H9 (cell line): ENCODE measurements at regions not wholly inside any gene's neighbourhood (a gene's known extent, or its start where the extent isn't known, plus 50 kb on each side); places are given as distances from the start of the nearest gene placed in this dataset.

Experiments used
- DNase-seq: peaks from one replicate; pipeline ENCODE4 v3.0.0-alpha.2; 2017
- H2AFZ ChIP-seq: one replicate; pipeline ENCODE4 v1.6.1; 2013; ENCODE audit warnings: mild to moderate bottlenecking, low read length, control low read depth, moderate library complexity
- H2AK5ac ChIP-seq: 2 replicates; pipeline ENCODE4 v1.6.1; 2013; ENCODE audit warnings: low read length, control low read depth, mixed read lengths; ENCODE audit not compliant: insufficient read length
- H2BK120ac ChIP-seq: one replicate; pipeline ENCODE4 v1.6.1; 2013; ENCODE audit warnings: low read depth, mild to moderate bottlenecking, low read length, control low read depth, inconsistent platforms; ENCODE audit not compliant: poor library complexity, severe bottlenecking
- H2BK12ac ChIP-seq: 2 replicates; pipeline ENCODE4 v1.6.1; 2013; ENCODE audit warnings: low read length, control low read depth, mixed read lengths, low read depth; ENCODE audit not compliant: insufficient read length
- H2BK15ac ChIP-seq: 2 replicates; pipeline ENCODE4 v1.6.1; 2013; ENCODE audit warnings: low read depth, low read length, control low read depth
- H2BK20ac ChIP-seq: one replicate; pipeline ENCODE4 v1.6.1; 2013; ENCODE audit warnings: low read depth, mild to moderate bottlenecking, low read length, control low read depth, inconsistent platforms; ENCODE audit not compliant: poor library complexity, severe bottlenecking
- H2BK5ac ChIP-seq: 2 replicates; pipeline ENCODE4 v1.6.1; 2013; ENCODE audit warnings: low read length, control low read depth, mixed read lengths; ENCODE audit not compliant: insufficient read length
- H3K14ac ChIP-seq: 2 replicates; pipeline ENCODE4 v1.6.1; 2013; ENCODE audit warnings: low read length, control low read depth; ENCODE audit not compliant: insufficient read depth
- H3K18ac ChIP-seq: 2 replicates; pipeline ENCODE4 v1.6.1; 2013; ENCODE audit warnings: low read depth, mild to moderate bottlenecking, mixed read lengths, low read length, control low read depth; ENCODE audit not compliant: insufficient read length
- H3K23ac ChIP-seq: 2 replicates; pipeline ENCODE4 v1.6.1; 2013; ENCODE audit warnings: low read length, control low read depth, mixed read lengths, low read depth; ENCODE audit not compliant: insufficient read length
- H3K23me2 ChIP-seq: 2 replicates; pipeline ENCODE4 v1.6.1; 2013; ENCODE audit warnings: low read depth, mild to moderate bottlenecking, mixed read lengths, low read length, control low read depth; ENCODE audit not compliant: insufficient read length, poor library complexity, severe bottlenecking
- H3K27ac ChIP-seq: 2 replicates; pipeline ENCODE4 v1.5.1; 2013; ENCODE audit warnings: low read length, control low read depth, mixed read lengths, low read depth; ENCODE audit not compliant: insufficient read length
- H3K27me3 ChIP-seq: 2 replicates; pipeline ENCODE4 v1.6.1; 2013; ENCODE audit warnings: low read length, control low read depth, inconsistent platforms; ENCODE audit not compliant: insufficient read depth
- H3K4ac ChIP-seq: 2 replicates; pipeline ENCODE4 v1.6.1; 2013; ENCODE audit warnings: low read depth, mild to moderate bottlenecking, control low read depth, inconsistent platforms, low read length, moderate library complexity
- H3K4me1 ChIP-seq: 2 replicates; pipeline ENCODE4 v1.6.1; 2013; ENCODE audit warnings: low read length, control low read depth, inconsistent platforms; ENCODE audit not compliant: insufficient read depth
- H3K4me2 ChIP-seq: 2 replicates; pipeline ENCODE4 v1.6.1; 2013; ENCODE audit warnings: low read length, control low read depth, mixed read lengths; ENCODE audit not compliant: insufficient read length, insufficient read depth
- H3K56ac ChIP-seq: 2 replicates; pipeline ENCODE4 v1.6.1; 2013; ENCODE audit warnings: low read depth, mild to moderate bottlenecking, mixed read lengths, low read length, control low read depth; ENCODE audit not compliant: insufficient read length
- H3K79me1 ChIP-seq: 2 replicates; pipeline ENCODE4 v1.6.1; 2013; ENCODE audit warnings: low read depth, mild to moderate bottlenecking, moderate library complexity, low read length, control low read depth, inconsistent platforms; ENCODE audit not compliant: insufficient read depth, poor library complexity, severe bottlenecking
- H3K79me2 ChIP-seq: 2 replicates; pipeline ENCODE4 v1.6.1; 2013; ENCODE audit warnings: low read length, control low read depth, inconsistent platforms; ENCODE audit not compliant: insufficient read depth
- H3K9ac ChIP-seq: 2 replicates; pipeline ENCODE4 v1.6.1; 2013; ENCODE audit warnings: low read length, control low read depth, mixed read lengths; ENCODE audit not compliant: insufficient read length; ENCODE audit errors: extremely low read depth
- H3K9me3 ChIP-seq: one replicate; pipeline ENCODE4 v1.6.1; 2013; ENCODE audit warnings: low read depth, low read length, inconsistent platforms; ENCODE audit not compliant: control insufficient read depth
- H3T11ph ChIP-seq: one replicate; pipeline ENCODE4 v1.6.1; 2013; ENCODE audit warnings: mild to moderate bottlenecking, low read length, control low read depth, inconsistent platforms
- H4K20me1 ChIP-seq: one replicate; pipeline ENCODE4 v1.6.1; 2013; ENCODE audit not compliant: control insufficient read depth, insufficient read length, insufficient read depth
- H4K5ac ChIP-seq: 2 replicates; pipeline ENCODE4 v1.6.1; 2013; ENCODE audit warnings: low read depth, mild to moderate bottlenecking, mixed read lengths, low read length, control low read depth; ENCODE audit not compliant: insufficient read length
- H4K8ac ChIP-seq: replicated peaks from 2 replicates; pipeline ENCODE4 v1.6.1; 2013; ENCODE audit warnings: low read length, control low read depth, mixed read lengths, low read depth; ENCODE audit not compliant: insufficient read length
- H4K91ac ChIP-seq: 2 replicates; pipeline ENCODE4 v1.6.1; 2013; ENCODE audit warnings: low read depth, mild to moderate bottlenecking, moderate library complexity, mixed read lengths, low read length, control low read depth; ENCODE audit not compliant: insufficient read length
- H3K27ac Mint-ChIP-seq, 3 experiments: 2 replicates in 2 of 3; 3 replicates in 1 of 3; pipeline ENCODE4 v1.8.0; 2020 to 2021; ENCODE audit warnings: mixed read lengths in 3 of 3, mild to moderate bottlenecking in 1 of 3, moderate library complexity in 1 of 3
- H3K27me3 Mint-ChIP-seq: 2 replicates; pipeline ENCODE4 v1.8.0; 2021; ENCODE audit warnings: low read depth, mild to moderate bottlenecking, moderate library complexity, mixed read lengths
- H3K36me3 Mint-ChIP-seq, 3 experiments: 2 replicates in 2 of 3; 3 replicates in 1 of 3; pipeline ENCODE4 v1.8.0; 2020 to 2021; ENCODE audit warnings: low read depth in 3 of 3, mixed read lengths in 3 of 3; ENCODE audit not compliant: insufficient read depth in 1 of 3
- H3K4me1 Mint-ChIP-seq, 2 experiments: 2 replicates each; pipeline ENCODE4 v1.8.0; 2020; ENCODE audit warnings: mixed read lengths in 2 of 2
- H3K4me3 Mint-ChIP-seq, 2 experiments: 2 replicates in 1 of 2; 3 replicates in 1 of 2; pipeline ENCODE4 v1.8.0; 2020 to 2021; ENCODE audit warnings: mild to moderate bottlenecking in 2 of 2, mixed read lengths in 2 of 2, moderate library complexity in 1 of 2
- H3K9me3 Mint-ChIP-seq, 2 experiments: 2 replicates in 1 of 2; 3 replicates in 1 of 2; pipeline ENCODE4 v1.8.0; 2020; ENCODE audit warnings: mild to moderate bottlenecking in 2 of 2, mixed read lengths in 2 of 2, moderate library complexity in 1 of 2
- CTCF ChIP-seq: fragments of 200-600 bp; sonication (generic); conservative IDR thresholded peaks from 3 replicates; pipeline ENCODE4 v1.8.0; 2021; ENCODE audit warnings: antibody characterized with exemption, mild to moderate bottlenecking
- WGBS: extraction: QIAGEN DNeasy Blood & Tissue Kit; methylation state at CpG from one replicate; pipeline ENCODE4 v1.1.7; 2013; ENCODE audit warnings: missing lambda C conversion rate, low lambda C conversion rate, mixed read lengths; ENCODE audit not compliant: insufficient read length; ENCODE audit errors: extremely low coverage; 5-methylcytosine and 5-hydroxymethylcytosine counted together

GRCh38 chr3:13193320-13194284 lies 120.4 kb upstream of the IQSEC1 start:
- Histone ChIP-seq H3K27ac (no peak overlapping the region), H3K14ac (peak overlapping the region; percentile 31; the same call in 1 of the 2 replicates), H3K4me1 (no peaks in the 10 kb centered on the region; the same call in 1 of the 2 replicates), H2BK5ac (no peak overlapping the region), H4K91ac (no peak overlapping the region), H2BK120ac (no peak overlapping the region), H2AFZ (no peak overlapping the region), H2BK20ac (no peak overlapping the region), H3K4ac (no peak overlapping the region), H2BK12ac (no peak overlapping the region), H4K8ac (no peak overlapping the region), H3K27me3 (no peaks in the 10 kb centered on the region), H3K23ac (no peak overlapping the region), H3K9me3 (no peaks in the 10 kb centered on the region), H3K23me2 (no peaks in the 10 kb centered on the region), H3K9ac (no peak overlapping the region), H3K79me1 (no peaks in the 10 kb centered on the region), H3T11ph (no peak overlapping the region), H3K4me2 (no peak overlapping the region), H4K5ac (no peak overlapping the region), H3K56ac (no peak overlapping the region), H2BK15ac (no peak overlapping the region), H3K18ac (no peak overlapping the region), H3K79me2 (no peaks in the 10 kb centered on the region), H4K20me1 (no peaks in the 10 kb centered on the region), H2AK5ac (no peak overlapping the region)
- H3K4me3 Mint-ChIP-seq: no peak overlapping the region
- H3K36me3 Mint-ChIP-seq: no peaks in the 10 kb centered on the region
- no peak for DNase-seq
- no peaks in the 10 kb centered on the region; the same call in none of the 2 replicates for H3K27me3 Mint-ChIP-seq
- H3K9me3 Mint-ChIP-seq: no peaks in the 10 kb centered on the region; a peak in 1 of 5 replicates
- WGBS: no CpG with 5 or more reads among the region's 17 CpGs
- TF ChIP-seq CTCF: no peak
- H3K27ac Mint-ChIP-seq: peak overlapping the region in 1 of 3 experiments; percentile 53; a peak in 1 of 7 replicates
- peaks cover 7 to 13% of the 10 kb centered on the region in 2 experiments for H3K4me1 Mint-ChIP-seq
